Endodermal cell (in vitro differentiated cells): ENCODE measurements at regions not wholly inside any gene's neighbourhood (a gene's known extent, or its start where the extent isn't known, plus 50 kb on each side); places are given as distances from the start of the nearest gene placed in this dataset.
A peak's percentile ranks its signal among the peaks of the same experiment; 100 is the strongest.

ENCODE experiments used
- DNase-seq: peaks from one replicate; pipeline ENCODE4 v3.0.0-alpha.2; 2017
- H3K27ac ChIP-seq: 2 replicates; pipeline ENCODE4 v1.5.1; 2013; ENCODE audit warnings: mild to moderate bottlenecking, low read depth, low read length, moderate library complexity
- H3K27me3 ChIP-seq: 2 replicates; pipeline ENCODE4 v1.6.1; 2013; ENCODE audit warnings: mild to moderate bottlenecking, low read length, moderate library complexity; ENCODE audit not compliant: insufficient read depth, control insufficient read depth, poor library complexity, severe bottlenecking
- H3K36me3 ChIP-seq: 2 replicates; pipeline ENCODE4 v1.7.0; 2013; ENCODE audit warnings: mild to moderate bottlenecking, low read length, moderate library complexity; ENCODE audit not compliant: control insufficient read depth, insufficient read depth
- H3K4me1 ChIP-seq: one replicate; pipeline ENCODE4 v1.7.0; 2013; ENCODE audit warnings: low read length; ENCODE audit not compliant: control insufficient read depth, insufficient read depth
- H3K4me3 ChIP-seq: 2 replicates; pipeline ENCODE4 v1.5.1; 2013; ENCODE audit warnings: mild to moderate bottlenecking, low read length, moderate library complexity
- H3K9ac ChIP-seq: 2 replicates; pipeline ENCODE4 v1.6.1; 2013; ENCODE audit warnings: mild to moderate bottlenecking, low read length, moderate library complexity; ENCODE audit not compliant: poor library complexity, severe bottlenecking; ENCODE audit errors: extremely low read depth
- H3K9me3 ChIP-seq: 2 replicates; pipeline ENCODE4 v1.6.1; 2013; ENCODE audit warnings: mild to moderate bottlenecking, low read length, moderate library complexity; ENCODE audit not compliant: control insufficient read depth
- H3K27ac Mint-ChIP-seq: 2 replicates; pipeline ENCODE4 v1.8.0; 2020; ENCODE audit warnings: mixed read lengths
- H3K27me3 Mint-ChIP-seq: 2 replicates; pipeline ENCODE4 v1.8.0; 2021; ENCODE audit warnings: mild to moderate bottlenecking, mixed read lengths; ENCODE audit not compliant: insufficient read depth
- H3K36me3 Mint-ChIP-seq: 2 replicates; pipeline ENCODE4 v1.8.0; 2020; ENCODE audit warnings: low read depth, mixed read lengths
- H3K4me1 Mint-ChIP-seq: 2 replicates; pipeline ENCODE4 v1.8.0; 2020; ENCODE audit warnings: mixed read lengths
- H3K4me3 Mint-ChIP-seq: 2 replicates; pipeline ENCODE4 v1.8.0; 2020; ENCODE audit warnings: mild to moderate bottlenecking, moderate library complexity, mixed read lengths
- H3K9me3 Mint-ChIP-seq: 2 replicates; pipeline ENCODE4 v1.8.0; 2020; ENCODE audit warnings: mild to moderate bottlenecking, mixed read lengths
- WGBS, 2 experiments: methylation state at CpG; one replicate each; pipeline versions ENCODE4 v1.1.5 to v1.1.7; 2013; ENCODE audit warnings: missing lambda C conversion rate in 2 of 2, mixed read lengths in 1 of 2; ENCODE audit not compliant: insufficient coverage in 1 of 2, insufficient read length in 1 of 2; 5-methylcytosine and 5-hydroxymethylcytosine counted together
- TF ChIP-seq, protein P1 (sequence below): fragments of 200-600 bp; sonication (generic); conservative IDR thresholded peaks from 2 replicates; pipeline ENCODE4 v1.5.0; 2021; ENCODE audit warnings: antibody characterized with exemption, mild to moderate bottlenecking

- DNase-seq: no peak
- no peaks in the 10 kb centered on the region for H3K27me3 Mint-ChIP-seq
- WGBS, 2 experiments: 82 to 89% methylated on average over 4 to 7 of the region's 7 CpGs
- H3K9me3 Mint-ChIP-seq: no peaks in the 10 kb centered on the region
- Histone ChIP-seq H3K27me3 (no peaks in the 10 kb centered on the region), H3K9ac (no peak overlapping the region), H3K9me3 (no peaks in the 10 kb centered on the region), H3K27ac (no peak overlapping the region), H3K4me3 (no peak overlapping the region), H3K36me3 (no peaks in the 10 kb centered on the region), H3K4me1 (peaks cover 5% of the 10 kb centered on the region)
- H3K36me3 Mint-ChIP-seq: no peaks in the 10 kb centered on the region
- no peak overlapping the region for H3K27ac Mint-ChIP-seq
- TF ChIP-seq, protein P1, sequence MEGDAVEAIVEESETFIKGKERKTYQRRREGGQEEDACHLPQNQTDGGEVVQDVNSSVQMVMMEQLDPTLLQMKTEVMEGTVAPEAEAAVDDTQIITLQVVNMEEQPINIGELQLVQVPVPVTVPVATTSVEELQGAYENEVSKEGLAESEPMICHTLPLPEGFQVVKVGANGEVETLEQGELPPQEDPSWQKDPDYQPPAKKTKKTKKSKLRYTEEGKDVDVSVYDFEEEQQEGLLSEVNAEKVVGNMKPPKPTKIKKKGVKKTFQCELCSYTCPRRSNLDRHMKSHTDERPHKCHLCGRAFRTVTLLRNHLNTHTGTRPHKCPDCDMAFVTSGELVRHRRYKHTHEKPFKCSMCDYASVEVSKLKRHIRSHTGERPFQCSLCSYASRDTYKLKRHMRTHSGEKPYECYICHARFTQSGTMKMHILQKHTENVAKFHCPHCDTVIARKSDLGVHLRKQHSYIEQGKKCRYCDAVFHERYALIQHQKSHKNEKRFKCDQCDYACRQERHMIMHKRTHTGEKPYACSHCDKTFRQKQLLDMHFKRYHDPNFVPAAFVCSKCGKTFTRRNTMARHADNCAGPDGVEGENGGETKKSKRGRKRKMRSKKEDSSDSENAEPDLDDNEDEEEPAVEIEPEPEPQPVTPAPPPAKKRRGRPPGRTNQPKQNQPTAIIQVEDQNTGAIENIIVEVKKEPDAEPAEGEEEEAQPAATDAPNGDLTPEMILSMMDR: no peak
- peaks cover 3% of the 10 kb centered on the region for H3K4me1 Mint-ChIP-seq
- H3K4me3 Mint-ChIP-seq: no peak overlapping the region
These were observed 57.8 kb upstream of the ARHGAP5 start for GRCh38 chr14:32019276-32019675.

GRCh38 chr14:32020882-32021281 is 56.2 kb upstream of the ARHGAP5 start:
- 92 to 98% methylated on average over 4 of the region's 4 CpGs for WGBS, 2 experiments
- H3K27ac ChIP-seq: no peak overlapping the region
- H3K4me3 ChIP-seq: no peak overlapping the region
- Mint-ChIP-seq H3K4me3 (no peak overlapping the region), H3K36me3 (no peaks in the 10 kb centered on the region), H3K27me3 (no peaks in the 10 kb centered on the region), H3K27ac (peak overlapping the region; percentile 23), H3K4me1 (peaks cover 3% of the 10 kb centered on the region), H3K9me3 (no peaks in the 10 kb centered on the region)
- H3K9me3 ChIP-seq: no peaks in the 10 kb centered on the region
- no peak overlapping the region for H3K9ac ChIP-seq
- no peak for DNase-seq
- H3K36me3 ChIP-seq: no peaks in the 10 kb centered on the region
- TF ChIP-seq, protein P1: no peak
- no peaks in the 10 kb centered on the region for H3K27me3 ChIP-seq
- H3K4me1 ChIP-seq: peaks cover 5% of the 10 kb centered on the region

GRCh38 chr14:32021341-32021740 is 55.8 kb upstream of the ARHGAP5 start:
- Mint-ChIP-seq H3K4me3 (no peak overlapping the region), H3K36me3 (no peaks in the 10 kb centered on the region), H3K9me3 (no peaks in the 10 kb centered on the region), H3K27ac (peak overlapping the region; percentile 23), H3K4me1 (peaks cover 3% of the 10 kb centered on the region), H3K27me3 (no peaks in the 10 kb centered on the region)
- Histone ChIP-seq H3K4me1 (peaks cover 5% of the 10 kb centered on the region), H3K27me3 (no peaks in the 10 kb centered on the region), H3K36me3 (no peaks in the 10 kb centered on the region), H3K9me3 (no peaks in the 10 kb centered on the region), H3K9ac (no peak overlapping the region), H3K4me3 (no peak overlapping the region), H3K27ac (no peak overlapping the region)
- DNase-seq: no peak
- TF ChIP-seq, protein P1: no peak
- 78 to 95% methylated on average over 2 to 3 of the region's 3 CpGs for WGBS, 2 experiments
